ENCODE measurements at regions not wholly inside any gene's neighbourhood (a gene's known extent, or its start where the extent isn't known, plus 50 kb on each side); places are given as distances from the start of the nearest gene placed in this dataset.

- TF ChIP-seq CTCF (IDR thresholded peaks at IDR 0.05) (no peak), POLR2A (IDR thresholded peaks at IDR 0.05) (no peak)
- DNase-seq: no peak
- ATAC-seq: no peak
- intact Hi-C loops (cut with DNase I): no loop called here
- Histone ChIP-seq H3K4me1 (no peaks in the 10 kb centered on the region), H3K27ac (no peak overlapping the region), H3K36me3 (replicated peaks in 1 of 2; ENCODE audit: insufficient read depth in 1 of 2, low read depth in 2 of 2) (no peaks in the 10 kb centered on the region), H3K9me3 (no peaks in the 10 kb centered on the region), H3K4me3 (no peak overlapping the region), H3K27me3 (no peaks in the 10 kb centered on the region)
- WGBS, 2 donors: 52 to 58% methylated on average over 1 of the region's 1 CpG
These were observed 169.8 kb upstream of the DUSP10 start for GRCh38 chr1:221911714-221912113.

- Histone ChIP-seq H3K27me3 (no peaks in the 10 kb centered on the region), H3K27ac (no peak overlapping the region), H3K4me3 (no peak overlapping the region), H3K4me1 (no peaks in the 10 kb centered on the region), H3K36me3 (replicated peaks in 1 of 2; ENCODE audit: insufficient read depth in 1 of 2, low read depth in 2 of 2) (no peaks in the 10 kb centered on the region), H3K9me3 (no peaks in the 10 kb centered on the region)
- intact Hi-C loops (cut with DNase I): no loop called here
- DNase-seq (no peak), ATAC-seq (no peak)
- 77 to 80% methylated on average over 4 of the region's 4 CpGs for WGBS, 2 donors
- TF ChIP-seq POLR2A (IDR thresholded peaks at IDR 0.05): no peak
These were observed 168.3 kb upstream of the DUSP10 start for GRCh38 chr1:221910222-221910621.

- 75 to 83% methylated on average over 4 of the region's 4 CpGs for WGBS, 2 donors
- no peak for ATAC-seq
- no peak for TF ChIP-seq POLR2A (IDR thresholded peaks at IDR 0.05)
- TF ChIP-seq CTCF (IDR thresholded peaks at IDR 0.05): no peak
These were observed 166.7 kb upstream of the DUSP10 start for GRCh38 chr1:221908573-221908972.

GRCh38 chr1:221907166-221907932 is 165.5 kb upstream of the DUSP10 start:
- TF ChIP-seq CTCF (IDR thresholded peaks at IDR 0.05): no peak
- no peak for ATAC-seq
- WGBS, 2 donors: 80 to 83% methylated on average over 8 of the region's 8 CpGs
- no peaks in the 10 kb centered on the region for H3K4me1 ChIP-seq
- intact Hi-C loops (cut with DNase I): no loop called here
- H3K9me3 ChIP-seq: no peaks in the 10 kb centered on the region
- no peak overlapping the region for H3K4me3 ChIP-seq
- no peaks in the 10 kb centered on the region for H3K27me3 ChIP-seq
- H3K27ac ChIP-seq: no peak overlapping the region
- no peaks in the 10 kb centered on the region for H3K36me3 ChIP-seq (replicated peaks in 1 of 2; ENCODE audit: insufficient read depth in 1 of 2, low read depth in 2 of 2)
- no peak for DNase-seq

More at GRCh38 chr1:221908573-221908972, 166.7 kb upstream of the DUSP10 start:
- Histone ChIP-seq H3K4me1 (no peaks in the 10 kb centered on the region), H3K4me3 (no peak overlapping the region), H3K27me3 (no peaks in the 10 kb centered on the region), H3K9me3 (no peaks in the 10 kb centered on the region), H3K27ac (no peak overlapping the region), H3K36me3 (replicated peaks in 1 of 2; ENCODE audit: insufficient read depth in 1 of 2, low read depth in 2 of 2) (no peaks in the 10 kb centered on the region)
- DNase-seq: no peak
- intact Hi-C loops (cut with DNase I): no loop called here

GRCh38 chr1:221905802-221906201 is 163.9 kb upstream of the DUSP10 start:
- 41 to 45% methylated on average over 2 of the region's 2 CpGs for WGBS, 2 donors
- no peak overlapping the region for H3K27ac ChIP-seq
- intact Hi-C loops (cut with DNase I): no loop called here
- no peaks in the 10 kb centered on the region for H3K27me3 ChIP-seq
- no peaks in the 10 kb centered on the region for H3K9me3 ChIP-seq
- H3K4me3 ChIP-seq: no peak overlapping the region
- TF ChIP-seq CTCF (IDR thresholded peaks at IDR 0.05): no peak
- no peak for TF ChIP-seq POLR2A (IDR thresholded peaks at IDR 0.05)
- ATAC-seq (no peak), DNase-seq (no peak)
- no peaks in the 10 kb centered on the region for H3K36me3 ChIP-seq (replicated peaks in 1 of 2; ENCODE audit: insufficient read depth in 1 of 2, low read depth in 2 of 2)
- H3K4me1 ChIP-seq: no peaks in the 10 kb centered on the region
